ENCODE measurements at regions not wholly inside any gene's neighbourhood (a gene's known extent, or its start where the extent isn't known, plus 50 kb on each side); places are given as distances from the start of the nearest gene placed in this dataset.

GRCh38 chr20:6836821-6837374 is 69.4 kb downstream of the BMP2 start:
- TF ChIP-seq, protein P1, sequence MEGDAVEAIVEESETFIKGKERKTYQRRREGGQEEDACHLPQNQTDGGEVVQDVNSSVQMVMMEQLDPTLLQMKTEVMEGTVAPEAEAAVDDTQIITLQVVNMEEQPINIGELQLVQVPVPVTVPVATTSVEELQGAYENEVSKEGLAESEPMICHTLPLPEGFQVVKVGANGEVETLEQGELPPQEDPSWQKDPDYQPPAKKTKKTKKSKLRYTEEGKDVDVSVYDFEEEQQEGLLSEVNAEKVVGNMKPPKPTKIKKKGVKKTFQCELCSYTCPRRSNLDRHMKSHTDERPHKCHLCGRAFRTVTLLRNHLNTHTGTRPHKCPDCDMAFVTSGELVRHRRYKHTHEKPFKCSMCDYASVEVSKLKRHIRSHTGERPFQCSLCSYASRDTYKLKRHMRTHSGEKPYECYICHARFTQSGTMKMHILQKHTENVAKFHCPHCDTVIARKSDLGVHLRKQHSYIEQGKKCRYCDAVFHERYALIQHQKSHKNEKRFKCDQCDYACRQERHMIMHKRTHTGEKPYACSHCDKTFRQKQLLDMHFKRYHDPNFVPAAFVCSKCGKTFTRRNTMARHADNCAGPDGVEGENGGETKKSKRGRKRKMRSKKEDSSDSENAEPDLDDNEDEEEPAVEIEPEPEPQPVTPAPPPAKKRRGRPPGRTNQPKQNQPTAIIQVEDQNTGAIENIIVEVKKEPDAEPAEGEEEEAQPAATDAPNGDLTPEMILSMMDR (conservative IDR thresholded peaks at IDR 0.05 in 1 of 2, IDR thresholded peaks at IDR 0.05 in 1 of 2; ENCODE audit: extremely low read depth in 1 of 2, insufficient read depth in 1 of 2, low read depth in 1 of 2, low read length in 2 of 2), result no peak
- TF ChIP-seq EZH2 (IDR thresholded peaks at IDR 0.05; ENCODE audit: borderline replicate concordance, low read length), result no peak

Data from mammary epithelial cell (primary cell).